Heart left ventricle (tissue), 13 donors: ENCODE measurements at regions not wholly inside any gene's neighbourhood (a gene's known extent, or its start where the extent isn't known, plus 50 kb on each side); places are given as distances from the start of the nearest gene placed in this dataset.

ENCODE experiments used
- POLR2A ChIP-seq, 2 donors: fragments of 450-650 bp; IDR thresholded peaks; one replicate each; pipeline ENCODE4 v1.6.1; 2017; ENCODE audit warnings: antibody characterized with exemption in 2 of 2, mild to moderate bottlenecking in 2 of 2, moderate library complexity in 2 of 2
- TF ChIP-seq, protein P1 (sequence below), 12 donors: fragments of 200-600 bp; sonication (generic) in 4 of 12; IDR thresholded peaks; one replicate each; pipeline versions ENCODE4 v1.5.0 to v1.8.0; 2018 to 2022; ENCODE audit warnings: antibody characterized with exemption in 12 of 12, mild to moderate bottlenecking in 5 of 12
- donor health status: ischemic (EF 13 %, LVEDD 7.1; RV severe dilation, severe dysfunction).
- donor health status: DM: no; HTN: yes; CAD: no.
- donor health status: DM: no; HTN: no; CAD: no.
- donor health status: ischemic (EF 25% LVEDD 6.9; RV normal size, moderate dysfunction).
- donor health status: ischemic (EF 25% LVEDD 5.7; RV mildly dilated, moderate dysfunction).
- donor health status: ischemic (EF 35%, LVEDD 5.7; RV mildly dilated, moderate dysfunction).
- donor health status: nonischemic (EF 11% LVEDD 7.7; RV severe dilation, severe dysfunction).
- donor health status: DM: yes; HTN: yes; CAD: no.
- donor health status: PGD.
- donor health status: ischemic (EF 29% LVEDD 5.4; RV normal size, mild dysfunction).
- donor health status: nonischemic (EF 23%, LVEDD 6.1; RV moderate dilation, normal function).

DNA sequence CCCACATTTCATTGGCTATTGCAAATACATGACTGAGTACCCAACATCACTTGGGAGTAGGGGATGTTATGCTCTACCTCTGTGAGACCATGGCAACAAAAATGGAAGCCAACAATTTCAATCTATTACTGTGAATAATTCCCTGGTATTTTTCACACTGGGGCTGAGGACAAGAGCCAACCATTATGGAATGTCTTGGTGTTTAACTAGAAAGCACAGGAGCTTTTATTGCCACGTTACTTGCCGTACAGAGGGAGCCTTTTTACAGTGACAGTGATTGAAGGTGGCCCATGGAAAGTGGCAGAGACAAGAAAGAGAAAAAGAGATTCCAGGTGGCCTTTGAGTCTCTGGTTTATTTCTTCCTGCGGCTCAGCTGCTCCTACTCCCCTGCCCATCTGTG, 105.7 kb upstream of the TBC1D5 start:
- TF ChIP-seq, protein P1, sequence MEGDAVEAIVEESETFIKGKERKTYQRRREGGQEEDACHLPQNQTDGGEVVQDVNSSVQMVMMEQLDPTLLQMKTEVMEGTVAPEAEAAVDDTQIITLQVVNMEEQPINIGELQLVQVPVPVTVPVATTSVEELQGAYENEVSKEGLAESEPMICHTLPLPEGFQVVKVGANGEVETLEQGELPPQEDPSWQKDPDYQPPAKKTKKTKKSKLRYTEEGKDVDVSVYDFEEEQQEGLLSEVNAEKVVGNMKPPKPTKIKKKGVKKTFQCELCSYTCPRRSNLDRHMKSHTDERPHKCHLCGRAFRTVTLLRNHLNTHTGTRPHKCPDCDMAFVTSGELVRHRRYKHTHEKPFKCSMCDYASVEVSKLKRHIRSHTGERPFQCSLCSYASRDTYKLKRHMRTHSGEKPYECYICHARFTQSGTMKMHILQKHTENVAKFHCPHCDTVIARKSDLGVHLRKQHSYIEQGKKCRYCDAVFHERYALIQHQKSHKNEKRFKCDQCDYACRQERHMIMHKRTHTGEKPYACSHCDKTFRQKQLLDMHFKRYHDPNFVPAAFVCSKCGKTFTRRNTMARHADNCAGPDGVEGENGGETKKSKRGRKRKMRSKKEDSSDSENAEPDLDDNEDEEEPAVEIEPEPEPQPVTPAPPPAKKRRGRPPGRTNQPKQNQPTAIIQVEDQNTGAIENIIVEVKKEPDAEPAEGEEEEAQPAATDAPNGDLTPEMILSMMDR (IDR thresholded peaks at IDR 0.05), result no peak
- no peak for TF ChIP-seq POLR2A (IDR thresholded peaks at IDR 0.05)
